Neural cell (in vitro differentiated cells): ENCODE measurements at regions not wholly inside any gene's neighbourhood (a gene's known extent, or its start where the extent isn't known, plus 50 kb on each side); places are given as distances from the start of the nearest gene placed in this dataset.

ENCODE experiments used
- CTCF ChIP-seq: fragments of 450-650 bp; IDR thresholded peaks from 2 replicates; pipeline ENCODE4 v1.5.1; 2014; ENCODE audit warnings: antibody characterized with exemption, mild to moderate bottlenecking, moderate library complexity; ENCODE audit not compliant: poor library complexity, severe bottlenecking
- EP300 ChIP-seq: fragments of 450-650 bp; conservative IDR thresholded peaks from 2 replicates; pipeline ENCODE4 v1.6.1; 2014; ENCODE audit warnings: antibody characterized with exemption, mild to moderate bottlenecking, moderate library complexity; ENCODE audit not compliant: poor library complexity, severe bottlenecking
- EZH2 ChIP-seq: fragments of 200-600, 300-800 bp; shearing (Covaris generic), sonication (generic); IDR thresholded peaks from 2 replicates; pipeline ENCODE4 v1.6.1; 2014; ENCODE audit warnings: antibody characterized with exemption, low read length, borderline replicate concordance, mild to moderate bottlenecking; ENCODE audit not compliant: insufficient read depth, poor library complexity, severe bottlenecking
- MXI1 ChIP-seq: fragments of 450-650 bp; conservative IDR thresholded peaks from 2 replicates; pipeline ENCODE4 v1.6.1; 2014; ENCODE audit warnings: antibody characterized with exemption, mild to moderate bottlenecking; ENCODE audit not compliant: poor library complexity, severe bottlenecking
- POLR2AphosphoS5 ChIP-seq: IDR thresholded peaks from 2 replicates; pipeline ENCODE4 v1.6.1; 2012
- RAD21 ChIP-seq: fragments of 450-650 bp; conservative IDR thresholded peaks from 2 replicates; pipeline ENCODE4 v1.6.1; 2014; ENCODE audit warnings: antibody characterized with exemption, mild to moderate bottlenecking, moderate library complexity
- REST ChIP-seq: IDR thresholded peaks from 2 replicates; pipeline ENCODE4 v1.6.1; 2012; ENCODE audit warnings: borderline replicate concordance
- SMC3 ChIP-seq: fragments of 450-650 bp; conservative IDR thresholded peaks from 2 replicates; pipeline ENCODE4 v1.6.1; 2014; ENCODE audit warnings: antibody characterized with exemption, mild to moderate bottlenecking, moderate library complexity; ENCODE audit not compliant: poor library complexity

- no peak for TF ChIP-seq CTCF
- no peak for TF ChIP-seq REST
- no peak for TF ChIP-seq EZH2
- no peak for TF ChIP-seq POLR2AphosphoS5
- TF ChIP-seq EP300: no peak
- no peak for TF ChIP-seq SMC3
- no peak for TF ChIP-seq MXI1
- no peak for TF ChIP-seq RAD21
Measured at GRCh38 chr2:238696331-238696730, 151.6 kb upstream of the TWIST2 start.
